ENCODE measurements at regions not wholly inside any gene's neighbourhood (a gene's known extent, or its start where the extent isn't known, plus 50 kb on each side); places are given as distances from the start of the nearest gene placed in this dataset.

DNA sequence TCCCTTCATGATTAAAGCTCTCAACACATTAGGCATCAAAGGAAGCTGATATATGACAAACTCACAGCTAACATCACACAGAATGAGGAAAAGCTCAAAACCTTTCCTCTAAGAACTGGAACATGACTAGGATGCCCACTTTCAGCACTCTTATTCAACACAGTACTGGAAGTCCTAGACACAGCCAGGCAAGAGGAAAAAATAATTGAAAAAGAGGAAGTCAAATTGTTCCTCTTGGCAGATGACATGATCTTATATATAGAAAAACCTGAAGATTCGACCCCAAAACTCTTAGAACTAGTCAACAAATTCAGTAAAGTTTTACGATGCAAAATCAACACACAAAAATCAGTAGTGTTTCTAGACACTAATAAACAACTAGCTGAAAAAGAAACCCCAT is 144.3 kb upstream of the NREP start:
- Histone ChIP-seq H3K36me3 (ENCODE audit: low read depth) (no peaks in the 10 kb centered on the region), H2AFZ (no peak overlapping the region), H3K4me1 (replicated peaks; ENCODE audit: insufficient read depth) (no peaks in the 10 kb centered on the region), H3K4me3 (no peak overlapping the region), H3K27ac (no peak overlapping the region), H3K4me2 (no peak overlapping the region), H3K9me2 (ENCODE audit: insufficient read depth) (no peaks in the 10 kb centered on the region), H3F3A (ENCODE audit: insufficient read depth, low read depth) (no peaks in the 10 kb centered on the region), H3K79me2 (ENCODE audit: low read depth) (no peaks in the 10 kb centered on the region), H3K27me3 (ENCODE audit: insufficient read depth, low read depth) (no peaks in the 10 kb centered on the region), H3K9me3 (ENCODE audit: insufficient read depth, low read depth) (no peaks in the 10 kb centered on the region), H4K20me1 (ENCODE audit: insufficient read depth) (no peaks in the 10 kb centered on the region)
- TF ChIP-seq, protein P1, sequence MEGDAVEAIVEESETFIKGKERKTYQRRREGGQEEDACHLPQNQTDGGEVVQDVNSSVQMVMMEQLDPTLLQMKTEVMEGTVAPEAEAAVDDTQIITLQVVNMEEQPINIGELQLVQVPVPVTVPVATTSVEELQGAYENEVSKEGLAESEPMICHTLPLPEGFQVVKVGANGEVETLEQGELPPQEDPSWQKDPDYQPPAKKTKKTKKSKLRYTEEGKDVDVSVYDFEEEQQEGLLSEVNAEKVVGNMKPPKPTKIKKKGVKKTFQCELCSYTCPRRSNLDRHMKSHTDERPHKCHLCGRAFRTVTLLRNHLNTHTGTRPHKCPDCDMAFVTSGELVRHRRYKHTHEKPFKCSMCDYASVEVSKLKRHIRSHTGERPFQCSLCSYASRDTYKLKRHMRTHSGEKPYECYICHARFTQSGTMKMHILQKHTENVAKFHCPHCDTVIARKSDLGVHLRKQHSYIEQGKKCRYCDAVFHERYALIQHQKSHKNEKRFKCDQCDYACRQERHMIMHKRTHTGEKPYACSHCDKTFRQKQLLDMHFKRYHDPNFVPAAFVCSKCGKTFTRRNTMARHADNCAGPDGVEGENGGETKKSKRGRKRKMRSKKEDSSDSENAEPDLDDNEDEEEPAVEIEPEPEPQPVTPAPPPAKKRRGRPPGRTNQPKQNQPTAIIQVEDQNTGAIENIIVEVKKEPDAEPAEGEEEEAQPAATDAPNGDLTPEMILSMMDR (conservative IDR thresholded peaks at IDR 0.05) = no peak
- TF ChIP-seq EZH2 (IDR thresholded peaks at IDR 0.05; ENCODE audit: low read depth) = no peak
- ChIA-PET POLR2A (ENCODE audit: unreplicated experiment) (no interaction called here), CTCF (no interaction called here)
- intact Hi-C loops (cut with micrococcal nuclease; ENCODE audit: unreplicated experiment) = no loop called here
- BruUV-seq (replicated peaks) = no TSS peak
- DNase-seq = no peak

DNA sequence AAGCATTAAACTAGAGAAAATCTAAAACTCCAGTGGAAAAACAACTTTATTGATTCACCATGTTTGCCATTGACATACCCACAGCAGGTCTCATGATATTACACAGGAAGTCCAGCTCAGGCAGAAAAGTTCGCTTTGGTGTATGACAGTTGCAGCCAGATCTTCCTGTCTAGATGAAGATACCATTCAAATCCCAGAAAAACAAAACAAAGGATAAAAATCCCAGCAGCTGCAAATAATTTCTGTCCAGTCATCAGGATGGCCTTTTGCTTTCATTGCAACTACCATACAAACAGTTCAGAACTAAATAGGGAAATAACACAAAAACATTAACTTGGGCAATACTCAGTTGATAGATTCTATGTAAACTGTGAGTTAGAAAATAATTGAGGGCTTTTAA is 136.0 kb upstream of the NREP start:
- intact Hi-C loops (cut with micrococcal nuclease; ENCODE audit: unreplicated experiment) = no loop called here
- H3K36me3 ChIP-seq (ENCODE audit: low read depth) = no peaks in the 10 kb centered on the region
- no peak overlapping the region for H2AFZ ChIP-seq
- DNase-seq = no peak
- no peak overlapping the region for H3K27ac ChIP-seq
- H3K9me2 ChIP-seq (ENCODE audit: insufficient read depth) = no peaks in the 10 kb centered on the region
- no peaks in the 10 kb centered on the region for H3K4me1 ChIP-seq (replicated peaks; ENCODE audit: insufficient read depth)
- no peak for TF ChIP-seq EZH2 (IDR thresholded peaks at IDR 0.05; ENCODE audit: low read depth)
- TF ChIP-seq, protein P1 (conservative IDR thresholded peaks at IDR 0.05) = no peak
- ChIA-PET CTCF (no interaction called here), POLR2A (ENCODE audit: unreplicated experiment) (no interaction called here)
- no peaks in the 10 kb centered on the region for H3K79me2 ChIP-seq (ENCODE audit: low read depth)
- no peaks in the 10 kb centered on the region for H3F3A ChIP-seq (ENCODE audit: insufficient read depth, low read depth)
- no peaks in the 10 kb centered on the region for H3K27me3 ChIP-seq (ENCODE audit: insufficient read depth, low read depth)
- no peaks in the 10 kb centered on the region for H4K20me1 ChIP-seq (ENCODE audit: insufficient read depth)
- H3K4me2 ChIP-seq = no peak overlapping the region
- H3K4me3 ChIP-seq = no peak overlapping the region
- no peaks in the 10 kb centered on the region for H3K9me3 ChIP-seq (ENCODE audit: insufficient read depth, low read depth)
- no TSS peak for BruUV-seq (replicated peaks)

DNA sequence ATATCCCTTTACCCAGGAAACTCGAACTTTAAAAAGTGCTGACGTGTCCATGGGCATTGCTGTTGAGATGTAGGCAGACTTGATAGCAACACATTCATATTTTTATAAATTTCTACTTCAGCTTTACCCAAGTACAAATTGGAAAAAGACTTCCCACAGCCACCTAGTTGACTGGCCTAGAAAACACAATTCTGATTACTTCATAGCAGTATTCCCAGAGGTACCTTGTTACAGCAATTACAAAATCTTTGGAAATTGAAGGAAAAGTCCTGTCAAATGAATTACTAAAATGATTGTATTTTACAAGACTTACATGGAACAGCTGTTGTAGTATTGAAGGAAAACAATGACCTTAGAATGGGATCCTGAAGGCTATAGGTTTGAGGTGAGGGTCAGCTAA is 130.7 kb upstream of the NREP start:
- no peak overlapping the region for H2AFZ ChIP-seq

More for the DNA sequence above, 130.7 kb upstream of the NREP start:
- Histone ChIP-seq H3K9me2 (ENCODE audit: insufficient read depth) (no peaks in the 10 kb centered on the region), H3K36me3 (ENCODE audit: low read depth) (no peaks in the 10 kb centered on the region), H3F3A (ENCODE audit: insufficient read depth, low read depth) (no peaks in the 10 kb centered on the region), H3K79me2 (ENCODE audit: low read depth) (no peaks in the 10 kb centered on the region), H4K20me1 (ENCODE audit: insufficient read depth) (no peaks in the 10 kb centered on the region), H3K4me2 (no peak overlapping the region), H3K9me3 (ENCODE audit: insufficient read depth, low read depth) (no peaks in the 10 kb centered on the region), H3K27ac (no peak overlapping the region), H3K4me1 (replicated peaks; ENCODE audit: insufficient read depth) (no peaks in the 10 kb centered on the region), H3K4me3 (no peak overlapping the region), H3K27me3 (ENCODE audit: insufficient read depth, low read depth) (no peaks in the 10 kb centered on the region)
- no TSS peak for BruUV-seq (replicated peaks)
- no peak for DNase-seq
- no peak for TF ChIP-seq EZH2 (IDR thresholded peaks at IDR 0.05; ENCODE audit: low read depth)
- TF ChIP-seq, protein P1 (conservative IDR thresholded peaks at IDR 0.05) = no peak
- ChIA-PET CTCF (no interaction called here), POLR2A (ENCODE audit: unreplicated experiment) (no interaction called here)
- intact Hi-C loops (cut with micrococcal nuclease; ENCODE audit: unreplicated experiment) = no loop called here
